BE2C (cell line): ENCODE measurements at regions not wholly inside any gene's neighbourhood (a gene's known extent, or its start where the extent isn't known, plus 50 kb on each side); places are given as distances from the start of the nearest gene placed in this dataset.

Experiments
- DNase-seq: peaks from one replicate; pipeline ENCODE4 v3.0.0-alpha.2; 2020
- H3K27me3 ChIP-seq: fragments of 250-450 bp; sonication (Bioruptor Pico); 2 replicates; pipeline ENCODE4 v1.5.1; 2020; ENCODE audit warnings: mild to moderate bottlenecking
- H3K36me3 ChIP-seq: fragments of 250-450 bp; sonication (Bioruptor Pico); 2 replicates; pipeline ENCODE4 v1.5.1; 2020; ENCODE audit warnings: mild to moderate bottlenecking
- H3K4me1 ChIP-seq: fragments of 250-450 bp; sonication (Bioruptor Pico); 2 replicates; pipeline ENCODE4 v1.5.1; 2020
- H3K4me3 ChIP-seq: 2 replicates; pipeline ENCODE4 v1.5.1; 2011; ENCODE audit warnings: low read depth, low read length
- H3K9me3 ChIP-seq: fragments of 250-450 bp; sonication (Bioruptor Pico); 2 replicates; pipeline ENCODE4 v1.5.1; 2020
- CTCF ChIP-seq: IDR thresholded peaks from 2 replicates; pipeline ENCODE4 v1.5.1; 2012; ENCODE audit warnings: mild to moderate bottlenecking, low read depth, low read length

GRCh38 chr19:34067861-34068271, 104.4 kb upstream of the LSM14A start:
- DNase-seq: no peak
- Histone ChIP-seq H3K36me3 (no peaks in the 10 kb centered on the region), H3K27me3 (peaks cover 20% of the 10 kb centered on the region), H3K4me3 (no peak overlapping the region), H3K4me1 (no peaks in the 10 kb centered on the region), H3K9me3 (no peaks in the 10 kb centered on the region)
- no peak for TF ChIP-seq CTCF

DNA sequence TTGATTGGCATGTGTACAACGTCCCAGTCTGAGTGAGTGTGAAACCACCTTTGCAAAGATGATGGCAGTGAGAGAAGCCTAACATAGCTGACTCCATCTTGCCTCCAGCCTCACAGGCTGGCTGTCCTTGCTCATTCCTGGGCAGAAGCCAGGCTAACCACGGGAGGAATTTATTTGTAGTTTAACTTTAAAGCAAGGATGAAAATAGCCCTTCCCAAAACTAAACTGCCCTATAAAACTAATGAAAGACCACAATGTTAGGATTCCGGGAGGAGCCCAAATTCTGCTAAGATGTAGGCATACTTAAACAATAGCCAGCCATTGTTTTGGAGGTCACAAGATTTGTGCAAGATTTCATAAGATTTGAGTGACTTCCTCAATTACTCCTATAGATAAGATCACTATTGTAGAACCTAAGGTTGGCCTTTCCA, 96.6 kb upstream of the LSM14A start:
- DNase-seq: no peak
- TF ChIP-seq CTCF: no peak
- no peaks in the 10 kb centered on the region for H3K9me3 ChIP-seq
- H3K4me3 ChIP-seq: no peak overlapping the region
- H3K27me3 ChIP-seq: peaks cover 5% of the 10 kb centered on the region
- no peaks in the 10 kb centered on the region for H3K4me1 ChIP-seq
- no peaks in the 10 kb centered on the region for H3K36me3 ChIP-seq

DNA sequence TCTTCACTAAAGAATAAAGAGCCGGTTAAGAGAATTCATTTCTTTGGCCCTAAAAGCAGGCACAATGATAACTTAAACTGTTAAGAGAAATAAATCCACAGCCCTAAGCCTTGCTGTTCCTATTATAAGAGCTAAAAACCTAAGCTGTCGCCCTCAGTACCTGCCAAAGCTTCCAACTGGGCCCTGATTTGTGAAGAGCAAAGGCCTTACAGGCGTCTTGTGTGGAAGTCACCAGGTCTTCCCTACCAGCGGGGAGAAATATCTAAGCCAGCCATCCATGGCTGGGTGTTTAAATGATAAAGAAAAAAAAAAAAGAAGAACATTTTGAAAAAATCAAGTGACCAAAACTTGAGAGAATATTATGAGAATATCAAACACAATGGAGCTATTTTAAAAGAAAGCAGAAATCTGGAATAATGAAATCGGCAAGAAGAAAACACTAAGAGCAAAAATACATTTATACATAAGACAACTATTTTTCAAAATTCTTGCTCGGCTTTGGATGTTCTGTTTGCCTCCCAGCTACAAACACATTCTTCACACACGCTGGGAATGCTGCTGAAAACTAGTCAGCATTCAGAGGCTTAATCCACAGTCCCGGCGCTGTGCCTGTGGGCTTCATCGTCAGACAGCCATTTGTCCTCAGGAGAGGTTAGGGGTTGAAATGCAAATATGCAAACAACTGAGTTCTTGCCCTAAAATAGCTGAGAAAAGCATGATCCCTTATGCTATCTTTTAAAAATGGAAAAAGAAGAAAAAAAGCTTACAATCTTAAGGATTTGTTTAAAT, 89.8 kb upstream of the LSM14A start:
- H3K4me1 ChIP-seq: no peaks in the 10 kb centered on the region
- DNase-seq: no peak
- no peaks in the 10 kb centered on the region for H3K9me3 ChIP-seq
- no peak for TF ChIP-seq CTCF
- no peak overlapping the region for H3K4me3 ChIP-seq
- no peaks in the 10 kb centered on the region for H3K36me3 ChIP-seq
- peaks cover 6% of the 10 kb centered on the region for H3K27me3 ChIP-seq

- H3K9me3 ChIP-seq: no peaks in the 10 kb centered on the region
- no peaks in the 10 kb centered on the region for H3K4me1 ChIP-seq
- peaks cover 6% of the 10 kb centered on the region for H3K27me3 ChIP-seq
- no peaks in the 10 kb centered on the region for H3K36me3 ChIP-seq
- no peak for TF ChIP-seq CTCF
- DNase-seq: no peak
- H3K4me3 ChIP-seq: no peak overlapping the region
Observed at GRCh38 chr19:34084396-34085145, 87.7 kb upstream of the LSM14A start.

DNA sequence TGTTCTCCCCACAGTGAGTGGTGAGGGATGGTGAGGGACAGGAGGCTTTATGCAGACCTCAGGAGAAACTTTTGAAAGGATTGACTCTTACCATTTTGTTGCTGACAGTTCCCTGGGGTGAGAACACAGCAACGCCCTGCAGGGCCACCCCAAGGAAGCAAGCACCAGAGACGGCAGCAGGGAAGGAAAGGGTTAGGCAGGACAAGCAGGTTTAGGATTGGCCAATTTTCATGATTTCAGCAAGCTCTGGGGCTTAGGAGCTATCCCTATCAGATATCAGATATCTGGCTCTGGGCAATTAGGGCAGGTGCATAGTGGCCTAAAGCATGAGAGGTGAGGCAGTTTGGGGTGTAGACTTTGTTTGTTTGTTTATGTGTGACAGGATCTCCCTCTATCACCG, 87.0 kb upstream of the LSM14A start:
- H3K4me3 ChIP-seq: no peak overlapping the region
- TF ChIP-seq CTCF: no peak
- no peak for DNase-seq
- no peaks in the 10 kb centered on the region for H3K4me1 ChIP-seq
- H3K9me3 ChIP-seq: no peaks in the 10 kb centered on the region; the same call in 1 of the 2 replicates
- no peaks in the 10 kb centered on the region for H3K36me3 ChIP-seq
- H3K27me3 ChIP-seq: peaks cover 6% of the 10 kb centered on the region

GRCh38 chr19:34088292-34088691, 84.0 kb upstream of the LSM14A start:
- Histone ChIP-seq H3K27me3 (peaks cover 6% of the 10 kb centered on the region), H3K36me3 (no peaks in the 10 kb centered on the region), H3K9me3 (no peaks in the 10 kb centered on the region; the same call in 1 of the 2 replicates), H3K4me1 (no peaks in the 10 kb centered on the region), H3K4me3 (no peak overlapping the region)
- no peak for DNase-seq
- no peak for TF ChIP-seq CTCF
